Ovary (tissue), 7 donors: ENCODE measurements at regions not wholly inside any gene's neighbourhood (a gene's known extent, or its start where the extent isn't known, plus 50 kb on each side); places are given as distances from the start of the nearest gene placed in this dataset.

Source experiments
- DNase-seq, 5 donors: peaks; one replicate each; pipeline ENCODE4 v3.0.0-alpha.2; 2019 to 2020
- H3K27ac ChIP-seq, 2 donors: fragments of 200-600 bp; one replicate each; pipeline versions ENCODE4 v1.5.1 to v1.8.0; 2019 to 2022
- H3K27me3 ChIP-seq: fragments of 200-600 bp; one replicate; pipeline ENCODE4 v1.8.0; 2022
- H3K36me3 ChIP-seq: fragments of 200-600 bp; sonication (generic); one replicate; pipeline ENCODE4 v1.5.1; 2019
- H3K4me1 ChIP-seq: one replicate; pipeline ENCODE4 v1.8.1; 2013; ENCODE audit warnings: mild to moderate bottlenecking, moderate library complexity; ENCODE audit not compliant: insufficient read depth
- H3K4me3 ChIP-seq: fragments of 200-600 bp; sonication (generic); one replicate; pipeline ENCODE4 v1.5.1; 2017
- H3K9me3 ChIP-seq, 2 donors: fragments of 200-600 bp in 1 of 2; sonication (generic) in 1 of 2; one replicate each; pipeline versions ENCODE4 v1.5.1 to v1.8.1; 2013 to 2019; ENCODE audit warnings: mild to moderate bottlenecking in 1 of 2, moderate library complexity in 1 of 2
- EP300 ChIP-seq: sonication (generic); formaldehyde crosslinking; IDR thresholded peaks from one replicate; pipeline ENCODE4 v1.6.1; 2017; ENCODE audit warnings: antibody characterized with exemption
- POLR2A ChIP-seq: fragments of 450-650 bp; IDR thresholded peaks from one replicate; pipeline ENCODE4 v1.6.1; 2017; ENCODE audit warnings: antibody characterized with exemption, mild to moderate bottlenecking, moderate library complexity
- WGBS, 3 donors: extraction: QIAGEN DNeasy Blood & Tissue Kit in 1 of 3; methylation state at CpG; one replicate each; pipeline versions ENCODE4 v1.1.5 to v1.1.7; 2013 to 2017; 5-methylcytosine and 5-hydroxymethylcytosine counted together
- intact Hi-C, 4 donors: fragments of 100-400 bp; cut with DNase I; formaldehyde crosslinking; loops; one replicate each; pipeline versions ENCODE4 v1.11.0 to v1.15.1; 2022 to 2023
- TF ChIP-seq, protein P1 (sequence below), 3 donors: fragments of 450-650 bp in 2 of 3; fragments of 200-600 bp in 1 of 3; IDR thresholded peaks; one replicate each; pipeline versions ENCODE4 v1.5.1 to v1.8.0; 2016 to 2022; ENCODE audit warnings: antibody characterized with exemption in 3 of 3, mild to moderate bottlenecking in 1 of 3
- donor health status: DM: no; HTN: no; CAD: no; lungs with moderate emphysema.
- donor health status: DM: no; HTN: no; CAD: no.
- donor health status: Bipolar disorder and iron deficiency.
- donor health status: DM: no; HTN: no; CAD: no.
- donor health status: DM: yes; HTN: yes; CAD: no.

- no peaks in the 10 kb centered on the region for H3K36me3 ChIP-seq
- H3K27me3 ChIP-seq: no peaks in the 10 kb centered on the region
- H3K9me3 ChIP-seq: no peaks in the 10 kb centered on the region
- H3K4me1 ChIP-seq: no peaks in the 10 kb centered on the region
- no peak overlapping the region for H3K4me3 ChIP-seq
- H3K27ac ChIP-seq: no peak overlapping the region
- DNase-seq: no peak
- TF ChIP-seq, protein P1, sequence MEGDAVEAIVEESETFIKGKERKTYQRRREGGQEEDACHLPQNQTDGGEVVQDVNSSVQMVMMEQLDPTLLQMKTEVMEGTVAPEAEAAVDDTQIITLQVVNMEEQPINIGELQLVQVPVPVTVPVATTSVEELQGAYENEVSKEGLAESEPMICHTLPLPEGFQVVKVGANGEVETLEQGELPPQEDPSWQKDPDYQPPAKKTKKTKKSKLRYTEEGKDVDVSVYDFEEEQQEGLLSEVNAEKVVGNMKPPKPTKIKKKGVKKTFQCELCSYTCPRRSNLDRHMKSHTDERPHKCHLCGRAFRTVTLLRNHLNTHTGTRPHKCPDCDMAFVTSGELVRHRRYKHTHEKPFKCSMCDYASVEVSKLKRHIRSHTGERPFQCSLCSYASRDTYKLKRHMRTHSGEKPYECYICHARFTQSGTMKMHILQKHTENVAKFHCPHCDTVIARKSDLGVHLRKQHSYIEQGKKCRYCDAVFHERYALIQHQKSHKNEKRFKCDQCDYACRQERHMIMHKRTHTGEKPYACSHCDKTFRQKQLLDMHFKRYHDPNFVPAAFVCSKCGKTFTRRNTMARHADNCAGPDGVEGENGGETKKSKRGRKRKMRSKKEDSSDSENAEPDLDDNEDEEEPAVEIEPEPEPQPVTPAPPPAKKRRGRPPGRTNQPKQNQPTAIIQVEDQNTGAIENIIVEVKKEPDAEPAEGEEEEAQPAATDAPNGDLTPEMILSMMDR (IDR thresholded peaks at IDR 0.05): no peak
- no peak for TF ChIP-seq POLR2A
- TF ChIP-seq EP300: no peak
- intact Hi-C loops: no loop called here
- 67 to 71% (median 70%) methylated on average over 7 of the region's 7 CpGs for WGBS, 3 donors
Observed at GRCh38 chr4:32427566-32427965, 1707.4 kb downstream of the PCDH7 start.

DNA sequence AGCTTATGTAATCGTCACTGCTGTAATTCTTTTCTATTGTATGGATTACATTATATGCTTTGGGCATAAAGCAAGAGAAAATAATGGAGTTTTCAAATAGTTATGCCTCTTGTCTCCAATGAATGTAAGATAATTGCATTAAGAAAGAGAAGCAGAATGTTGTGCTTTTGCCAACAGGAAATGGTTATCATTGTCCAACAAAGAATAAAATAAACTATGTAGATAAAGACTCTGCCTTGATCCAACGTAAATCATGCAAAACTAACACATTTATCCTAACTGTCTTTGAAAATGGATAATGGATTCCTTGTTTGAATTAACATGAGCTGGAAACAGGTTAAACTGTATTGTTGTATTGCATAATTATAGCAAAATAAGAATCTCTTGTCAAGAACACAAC, 1709.0 kb downstream of the PCDH7 start:
- TF ChIP-seq EP300: no peak
- no peak for TF ChIP-seq POLR2A
- TF ChIP-seq, protein P1 (IDR thresholded peaks at IDR 0.05): no peak
- H3K27me3 ChIP-seq: no peaks in the 10 kb centered on the region
- 53 to 62% (median 54%) methylated on average over 2 of the region's 2 CpGs for WGBS, 3 donors
- intact Hi-C loops: no loop called here
- no peaks in the 10 kb centered on the region for H3K36me3 ChIP-seq
- DNase-seq: no peak
- H3K27ac ChIP-seq: no peak overlapping the region
- no peaks in the 10 kb centered on the region for H3K4me1 ChIP-seq
- no peak overlapping the region for H3K4me3 ChIP-seq
- H3K9me3 ChIP-seq: no peaks in the 10 kb centered on the region

DNA sequence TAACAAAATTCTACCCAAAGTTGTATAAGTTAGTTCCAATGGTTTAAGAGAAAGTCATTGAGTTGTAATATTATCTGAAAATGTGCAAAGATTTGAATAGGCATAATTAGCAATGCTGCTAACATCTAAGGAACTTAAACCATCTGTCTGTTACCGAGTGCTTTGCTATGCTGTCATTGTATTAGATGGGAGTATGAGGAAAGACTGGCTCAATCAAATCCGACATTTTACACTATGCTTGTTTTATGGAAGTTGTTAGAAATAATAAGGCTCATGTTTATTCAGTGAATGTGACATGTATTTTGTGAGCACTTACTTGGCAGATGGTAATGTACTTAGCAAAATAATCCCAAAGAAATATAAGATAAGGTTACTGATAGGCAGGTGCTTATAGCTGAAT, 1715.1 kb downstream of the PCDH7 start:
- 73 to 89% (median 78%) methylated on average over 2 of the region's 2 CpGs for WGBS, 3 donors
- DNase-seq: no peak
- TF ChIP-seq POLR2A: no peak
- TF ChIP-seq, protein P1 (IDR thresholded peaks at IDR 0.05): no peak
- no peak for TF ChIP-seq EP300
- intact Hi-C loops: no loop called here
- Histone ChIP-seq H3K27me3 (no peaks in the 10 kb centered on the region), H3K4me1 (no peaks in the 10 kb centered on the region), H3K4me3 (no peak overlapping the region), H3K27ac (no peak overlapping the region), H3K9me3 (no peaks in the 10 kb centered on the region), H3K36me3 (no peaks in the 10 kb centered on the region)

- Histone ChIP-seq H3K4me1 (no peaks in the 10 kb centered on the region), H3K9me3 (no peaks in the 10 kb centered on the region), H3K4me3 (no peak overlapping the region), H3K27ac (no peak overlapping the region), H3K36me3 (no peaks in the 10 kb centered on the region), H3K27me3 (no peaks in the 10 kb centered on the region)
- TF ChIP-seq, protein P1 (IDR thresholded peaks at IDR 0.05): no peak
- TF ChIP-seq POLR2A (no peak), EP300 (no peak)
- no peak for DNase-seq
- intact Hi-C loops: no loop called here
- 68 to 79% (median 75%) methylated on average over 3 of the region's 3 CpGs for WGBS, 3 donors
Observed at GRCh38 chr4:32436816-32437215, 1716.6 kb downstream of the PCDH7 start.

DNA sequence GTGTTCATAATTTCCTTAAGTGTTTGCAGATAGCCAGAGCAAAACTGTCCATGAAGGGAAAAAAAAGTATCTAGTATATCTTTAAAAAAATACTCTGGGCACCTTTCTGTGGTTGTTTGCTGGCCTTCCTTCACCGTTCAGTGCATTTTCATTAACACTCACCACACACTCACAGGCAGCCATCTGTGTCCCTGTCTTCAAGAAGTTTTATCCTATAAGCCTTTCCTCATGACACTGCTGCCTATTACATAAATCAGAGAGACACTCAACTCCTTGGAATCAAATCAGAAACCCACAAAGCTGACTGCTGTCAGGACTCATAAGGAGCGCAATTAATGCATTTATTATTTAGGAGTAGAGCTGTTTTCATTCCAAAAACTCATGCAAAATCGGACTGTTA, 1720.2 kb downstream of the PCDH7 start:
- intact Hi-C loops: no loop called here
- no peak overlapping the region for H3K27ac ChIP-seq
- no peak for DNase-seq
- H3K4me1 ChIP-seq: no peaks in the 10 kb centered on the region
- no peaks in the 10 kb centered on the region for H3K27me3 ChIP-seq
- no peaks in the 10 kb centered on the region for H3K36me3 ChIP-seq
- no peaks in the 10 kb centered on the region for H3K9me3 ChIP-seq
- TF ChIP-seq POLR2A (no peak), EP300 (no peak)
- TF ChIP-seq, protein P1 (IDR thresholded peaks at IDR 0.05): no peak
- WGBS, 3 donors: 69 to 70% (median 70%) methylated on average over 3 of the region's 3 CpGs
- no peak overlapping the region for H3K4me3 ChIP-seq
